Stimulated activated CD8-positive, alpha-beta memory T cell treated with anti-CD3 and anti-CD28 coated beads, Interleukin-15, amount 100 ng/mL, for 1 hour (primary cell): ENCODE measurements at regions not wholly inside any gene's neighbourhood (a gene's known extent, or its start where the extent isn't known, plus 50 kb on each side); places are given as distances from the start of the nearest gene placed in this dataset.

ENCODE experiments used
- DNase-seq: peaks from one replicate; pipeline ENCODE4 v3.0.0-alpha.2; 2020; ENCODE audit warnings: low read depth

DNA sequence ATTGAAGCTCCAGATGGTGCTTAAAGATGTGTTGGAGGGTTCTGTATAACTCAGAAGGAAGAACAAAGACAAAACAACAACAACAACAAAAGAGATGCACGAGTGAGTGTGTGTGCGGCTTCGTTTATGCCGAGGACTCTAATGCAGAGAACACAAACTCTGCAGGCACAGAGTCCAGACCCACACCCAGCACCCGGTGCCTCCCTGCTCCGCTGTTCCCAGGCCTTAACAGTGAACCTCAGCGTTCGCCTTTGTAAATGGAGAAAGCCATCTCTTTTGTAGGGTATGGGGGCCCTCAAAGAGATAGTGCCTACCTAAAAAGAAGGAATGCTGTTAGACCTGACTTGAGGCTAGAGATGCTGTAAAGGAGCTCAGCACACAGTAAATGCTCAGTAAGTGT, 243.3 kb downstream of the ERMARD start:
- no peak for DNase-seq

DNA sequence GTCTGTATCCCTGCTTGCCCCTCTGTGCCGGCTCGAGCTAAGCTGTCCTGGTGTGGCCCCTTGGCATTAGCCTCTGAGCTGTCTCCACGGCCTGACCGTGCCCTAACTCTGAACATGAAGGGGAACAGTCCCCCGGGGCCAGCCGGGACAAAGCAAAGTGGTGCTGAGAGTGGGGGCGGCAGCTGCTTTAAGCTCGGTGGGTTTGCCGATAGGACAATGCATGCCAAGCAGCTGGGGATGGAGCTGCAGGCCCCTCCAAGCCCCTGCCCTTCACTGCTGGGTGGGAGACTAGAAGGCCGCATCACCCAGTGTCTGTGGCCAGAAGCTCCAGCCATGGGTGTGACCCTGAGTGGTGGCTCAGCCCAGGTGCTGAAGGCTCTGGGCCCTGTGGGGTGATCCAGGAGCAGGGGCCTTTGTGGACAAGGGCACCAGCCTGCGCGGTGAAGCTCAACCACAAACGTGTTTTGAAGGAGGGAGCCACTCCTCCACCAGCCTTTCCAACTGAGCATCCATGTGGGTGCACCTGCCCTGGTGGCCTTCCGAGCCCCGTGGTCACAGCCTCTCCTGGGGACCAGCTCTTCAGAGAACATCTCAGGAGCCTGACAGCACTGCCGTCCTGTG, 242.5 kb downstream of the ERMARD start:
- no peak for DNase-seq

DNA sequence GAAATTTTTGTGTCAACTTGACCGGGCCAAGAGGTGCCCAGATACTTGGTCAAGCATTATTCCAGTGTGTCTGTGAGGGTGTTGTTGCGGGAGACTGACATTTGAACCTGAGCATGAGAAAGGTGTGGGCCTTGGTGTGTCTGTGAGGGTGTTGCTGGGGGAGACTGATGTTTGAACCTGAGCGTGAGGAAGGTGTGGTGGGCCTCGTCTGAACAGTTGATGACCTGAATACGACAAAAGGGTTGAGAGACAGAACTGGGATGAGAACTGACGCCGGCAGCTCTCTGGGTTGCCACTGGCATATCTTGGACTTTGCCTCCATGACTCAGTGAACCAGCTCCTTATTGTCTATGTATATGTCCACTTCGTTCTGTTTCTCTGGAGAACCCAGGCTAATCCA, 240.5 kb downstream of the ERMARD start:
- no peak for DNase-seq

DNA sequence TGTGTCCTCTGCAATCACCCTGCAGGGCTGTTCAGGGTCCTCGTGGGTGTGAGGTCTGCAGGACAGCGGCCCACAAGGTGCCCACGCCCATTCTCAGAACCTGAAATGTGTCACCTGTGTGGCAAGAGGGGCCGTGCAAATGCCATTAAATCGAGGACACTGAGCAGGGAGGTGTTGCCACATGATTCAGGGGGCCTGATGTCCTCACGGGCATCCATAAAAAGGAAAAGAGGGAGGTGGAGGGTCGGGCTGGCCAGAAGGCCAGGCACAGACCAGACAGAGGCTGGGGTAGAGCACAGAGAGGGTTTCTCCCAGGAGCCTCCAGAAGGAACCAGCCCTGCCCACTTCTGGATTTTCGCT, 239.6 kb downstream of the ERMARD start:
- DNase-seq: no peak

DNA sequence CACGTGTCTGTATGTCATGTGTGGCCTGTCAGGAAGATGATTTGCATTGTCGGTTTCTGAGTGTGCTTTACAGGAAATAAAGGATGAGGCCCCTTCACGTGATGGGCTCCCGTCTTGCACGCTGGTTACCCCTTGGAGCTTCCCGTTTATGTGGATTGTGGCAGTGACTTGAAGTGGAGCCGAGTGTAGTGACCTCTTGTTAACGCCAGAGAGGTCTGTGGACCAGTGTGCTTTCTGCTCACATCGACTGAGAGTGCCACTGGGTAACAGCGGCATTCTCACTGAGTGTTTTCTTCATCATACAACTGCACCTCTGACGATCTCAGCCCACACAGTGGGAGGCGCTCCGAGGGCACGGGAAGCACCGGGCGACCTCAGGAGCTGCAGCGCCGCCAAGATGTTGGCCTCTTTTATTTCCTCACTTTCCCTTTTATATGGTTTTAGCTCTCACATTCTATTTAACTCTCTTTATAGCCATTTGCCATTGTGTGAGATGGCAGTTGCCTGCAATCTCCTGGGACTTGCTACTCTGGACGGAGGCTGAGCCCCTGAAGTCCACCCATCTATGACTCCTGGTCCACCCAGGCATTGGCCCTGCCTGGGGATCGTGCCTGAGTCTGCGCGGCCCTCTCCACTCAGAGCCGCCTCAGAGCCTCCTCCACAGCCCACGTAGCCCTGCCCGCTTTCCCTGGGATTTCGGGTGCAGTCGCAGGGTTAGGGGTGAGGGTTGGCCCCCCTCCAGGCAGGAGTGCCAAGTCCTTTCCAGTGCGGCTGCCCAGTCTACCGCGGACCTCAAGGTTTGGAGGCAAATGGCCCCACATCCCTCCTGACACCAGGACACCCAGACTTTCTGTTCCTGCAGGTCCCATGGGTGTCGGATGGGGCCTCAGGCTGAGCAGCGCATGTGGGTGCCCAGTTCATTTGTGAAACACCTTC, 238.9 kb downstream of the ERMARD start:
- DNase-seq: no peak

DNA sequence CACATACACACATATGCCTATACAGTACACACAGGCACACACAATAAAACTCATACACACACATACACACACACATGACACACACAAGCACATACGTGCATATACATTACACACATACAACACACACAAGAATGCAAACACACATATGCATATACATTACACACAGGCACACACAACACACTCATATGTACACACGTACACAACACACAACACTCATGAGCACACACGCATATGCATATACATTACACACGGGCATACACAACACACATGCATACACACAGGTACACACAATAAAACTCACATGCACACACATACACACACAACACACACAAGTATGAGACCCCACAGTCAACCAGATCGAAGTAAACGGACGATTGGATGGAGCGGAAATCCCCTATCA, 238.2 kb downstream of the ERMARD start:
- no peak for DNase-seq

DNA sequence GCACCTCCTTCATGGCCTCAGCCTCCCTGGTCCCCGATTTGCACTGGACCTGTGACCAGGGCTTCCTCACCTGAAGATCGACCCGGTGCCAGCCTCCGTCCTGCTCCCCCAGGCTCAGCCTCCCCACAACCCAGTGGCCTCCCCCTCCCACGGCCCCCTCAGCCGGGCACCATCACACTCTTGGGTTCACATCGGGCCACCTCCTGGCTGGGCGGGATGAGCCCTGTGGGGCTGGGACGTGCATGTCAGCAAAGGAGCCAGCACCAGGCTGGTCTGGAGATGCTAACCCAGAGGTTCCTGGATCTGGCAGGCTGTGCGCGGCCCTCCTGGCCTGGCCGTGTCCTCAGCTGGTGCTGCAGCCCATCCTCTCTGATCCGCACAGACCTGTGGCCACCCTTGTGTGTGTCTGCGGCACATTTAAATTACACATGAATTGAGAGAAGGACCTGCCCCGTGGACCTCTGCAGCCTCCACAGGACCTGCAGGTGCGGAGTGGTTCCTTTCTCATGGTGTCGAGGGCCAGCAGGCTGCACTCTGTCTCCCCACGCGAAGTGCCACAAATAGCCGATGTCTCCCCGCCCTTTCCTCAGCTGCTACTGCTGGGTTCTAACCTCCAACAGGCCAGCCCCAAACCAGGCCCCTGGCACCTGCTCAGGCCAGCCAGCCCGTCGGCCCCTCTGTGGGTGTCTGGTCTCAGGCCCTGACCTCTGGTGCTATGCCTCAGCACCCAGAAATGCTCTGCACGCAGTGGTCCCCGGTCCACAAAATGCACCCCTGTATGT, 237.5 kb downstream of the ERMARD start:
- no peak for DNase-seq

DNA sequence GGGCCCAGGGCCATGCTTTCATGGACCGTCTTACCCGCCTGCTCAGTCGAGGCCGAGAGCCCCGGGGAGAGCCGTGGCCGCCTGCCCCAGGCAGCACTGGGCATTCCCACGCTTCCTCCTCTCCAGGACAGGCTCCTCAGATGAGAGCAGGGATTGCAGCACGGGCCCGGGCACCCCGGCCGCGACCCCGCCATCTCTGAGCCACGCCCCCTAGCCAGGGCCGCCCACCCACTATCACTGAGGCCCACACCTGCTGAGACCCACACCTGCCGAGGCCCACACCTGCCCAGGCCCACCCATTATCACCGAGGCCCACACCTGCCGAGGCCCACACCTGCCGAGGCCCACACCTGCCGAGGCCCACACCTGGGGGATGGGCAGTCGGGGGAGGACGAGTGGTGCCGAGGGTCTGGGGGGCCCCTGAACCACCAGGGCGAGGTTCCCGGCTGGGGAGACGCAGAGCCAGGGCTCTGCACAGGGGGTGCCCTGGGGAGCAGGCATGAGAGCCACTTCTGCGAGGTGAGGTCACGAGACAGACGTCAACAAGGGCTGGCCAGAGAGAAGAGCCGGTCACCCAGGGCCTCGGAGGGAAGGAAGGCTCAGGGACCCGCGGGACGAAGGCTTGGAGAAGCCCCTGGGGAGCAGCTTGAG, 235.6 kb downstream of the ERMARD start:
- no peak for DNase-seq

DNA sequence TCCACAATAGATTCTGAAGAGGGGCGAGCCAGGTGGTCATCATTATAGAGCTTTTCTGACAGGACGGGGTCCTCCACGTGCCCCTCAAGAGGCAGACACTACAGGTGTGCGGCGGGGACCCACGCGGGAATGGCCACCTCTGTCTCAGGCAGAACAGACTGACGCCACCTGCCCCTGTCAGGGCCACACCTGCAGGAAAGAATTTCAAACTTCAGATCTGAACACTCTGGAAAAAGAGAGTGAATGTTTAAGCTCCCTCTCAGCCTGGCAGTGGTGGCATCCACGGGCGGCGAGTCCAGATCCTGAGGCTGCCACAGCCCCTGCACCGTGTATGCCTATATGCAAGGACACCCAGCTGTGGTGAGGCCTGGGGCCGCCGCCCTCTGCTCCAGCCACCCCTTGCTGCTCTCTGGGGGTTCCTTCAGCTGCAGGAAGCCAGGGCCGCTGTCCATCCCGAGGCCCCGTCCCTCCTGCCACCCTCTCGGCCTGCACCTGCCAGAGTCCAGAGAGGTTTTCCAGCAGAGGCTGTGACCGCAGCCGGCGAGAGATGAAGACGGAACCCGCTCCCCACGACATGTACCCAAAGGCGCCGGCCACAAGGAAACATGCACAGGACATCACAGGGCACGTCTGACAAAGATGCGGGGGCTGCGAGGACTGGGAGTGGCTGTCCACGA, 234.9 kb downstream of the ERMARD start:
- DNase-seq: no peak

DNA sequence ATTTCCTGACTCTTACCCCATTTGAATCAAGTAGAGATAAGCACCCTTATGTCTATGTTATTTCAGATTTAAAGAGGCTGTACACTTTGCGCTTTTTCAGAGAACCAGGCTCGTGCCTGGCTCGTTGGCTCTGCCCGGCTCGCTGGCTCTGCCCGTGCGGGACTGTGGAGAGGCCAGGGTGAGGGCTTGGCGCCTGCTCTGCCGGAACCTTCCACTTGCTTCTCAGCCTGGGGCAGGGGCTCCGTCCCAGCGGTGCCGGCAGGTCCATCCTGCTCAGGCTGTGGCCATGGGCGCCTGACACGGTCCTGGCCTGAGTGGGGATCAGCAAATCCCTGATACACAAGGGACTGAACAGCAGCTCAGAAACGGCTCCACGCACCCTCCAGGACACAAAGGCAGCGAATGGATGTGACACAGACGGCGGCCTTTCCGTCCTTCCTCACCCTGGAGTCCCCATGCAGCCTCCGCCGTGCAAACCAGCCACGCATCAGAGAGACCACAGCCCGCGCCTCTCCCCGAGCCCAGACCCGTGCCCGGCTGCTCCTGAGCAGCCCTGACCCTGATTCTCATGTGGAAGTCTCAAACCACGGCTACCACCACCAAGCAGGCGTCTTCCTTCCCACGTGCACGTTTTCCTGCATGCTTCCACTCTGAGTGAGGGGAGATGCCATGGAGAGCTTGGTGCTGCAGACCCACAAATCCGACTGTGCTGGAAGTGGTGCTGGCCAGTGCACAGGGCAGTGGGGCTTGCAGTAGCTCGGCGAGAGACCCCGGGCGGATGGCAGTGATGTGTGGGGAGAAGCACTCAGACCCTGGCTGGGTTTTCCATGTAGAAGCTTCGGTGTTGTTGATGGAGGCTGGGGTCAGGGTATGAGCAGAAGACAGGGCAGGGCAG, 233.9 kb downstream of the ERMARD start:
- no peak for DNase-seq

DNA sequence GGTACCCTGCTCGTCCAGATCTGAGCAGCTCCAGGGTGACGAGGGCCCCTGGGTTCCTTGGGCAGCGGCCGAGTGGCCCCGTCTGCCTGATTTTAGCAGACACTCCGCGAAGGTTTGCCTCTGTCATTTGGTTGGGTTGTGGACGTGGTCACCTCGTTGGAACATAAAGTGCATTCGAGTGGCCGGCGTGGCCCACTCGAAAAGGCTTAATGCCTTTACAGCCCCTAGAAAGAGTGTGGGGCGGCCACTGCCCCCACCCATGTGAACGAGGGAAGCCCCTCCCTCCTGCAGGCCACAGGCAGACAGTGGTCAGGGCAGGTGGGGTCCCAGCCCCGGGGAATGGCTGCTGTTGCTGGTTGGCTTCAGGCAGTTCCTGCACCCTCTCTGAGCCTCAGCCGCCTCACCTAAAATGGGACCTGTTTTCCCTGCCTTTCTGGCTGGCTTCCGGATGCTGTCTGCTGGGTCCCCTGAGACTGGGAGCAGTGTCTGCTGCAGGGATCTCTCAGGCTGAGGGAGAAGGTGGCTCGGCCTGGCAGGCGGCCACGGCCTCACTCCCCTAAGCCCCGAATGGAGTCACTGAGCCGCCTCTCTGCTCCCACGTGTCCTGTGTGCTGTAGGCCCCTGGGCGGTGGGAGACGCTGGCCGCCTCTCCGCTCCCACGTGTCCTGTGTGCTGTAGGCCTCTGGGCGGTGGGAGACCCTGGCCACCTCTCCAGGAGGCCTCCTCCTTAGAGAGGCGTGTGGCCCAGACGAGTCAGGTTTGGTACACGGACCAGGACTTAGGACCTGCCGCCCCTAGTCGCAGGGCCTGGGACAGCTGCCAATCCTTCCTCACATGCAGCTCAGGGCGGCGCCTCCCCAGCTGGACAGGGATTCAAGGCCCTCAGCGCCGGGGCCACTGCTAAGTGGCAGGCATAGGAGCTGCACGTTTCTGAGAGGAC, 233.0 kb downstream of the ERMARD start:
- no peak for DNase-seq

DNA sequence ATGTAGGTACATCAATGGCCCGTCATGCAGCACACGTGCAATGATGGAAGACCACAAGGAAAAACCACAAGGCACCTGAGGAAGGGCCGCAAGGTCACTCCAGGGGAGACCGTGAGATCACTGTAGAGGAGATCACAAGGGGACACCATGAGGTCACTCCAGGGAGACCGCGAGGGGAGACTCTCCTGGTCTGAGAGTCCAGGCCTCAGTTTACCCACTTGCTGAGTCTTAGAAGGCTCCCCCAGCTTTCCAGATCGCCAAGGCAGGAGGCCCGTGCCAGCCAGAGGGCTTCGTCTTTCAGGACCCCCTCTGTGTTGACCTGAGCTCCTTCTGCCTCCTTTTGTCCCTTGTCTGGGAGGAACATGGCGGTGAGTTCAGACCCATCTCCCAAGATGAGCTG, 232.2 kb downstream of the ERMARD start:
- DNase-seq: no peak

DNA sequence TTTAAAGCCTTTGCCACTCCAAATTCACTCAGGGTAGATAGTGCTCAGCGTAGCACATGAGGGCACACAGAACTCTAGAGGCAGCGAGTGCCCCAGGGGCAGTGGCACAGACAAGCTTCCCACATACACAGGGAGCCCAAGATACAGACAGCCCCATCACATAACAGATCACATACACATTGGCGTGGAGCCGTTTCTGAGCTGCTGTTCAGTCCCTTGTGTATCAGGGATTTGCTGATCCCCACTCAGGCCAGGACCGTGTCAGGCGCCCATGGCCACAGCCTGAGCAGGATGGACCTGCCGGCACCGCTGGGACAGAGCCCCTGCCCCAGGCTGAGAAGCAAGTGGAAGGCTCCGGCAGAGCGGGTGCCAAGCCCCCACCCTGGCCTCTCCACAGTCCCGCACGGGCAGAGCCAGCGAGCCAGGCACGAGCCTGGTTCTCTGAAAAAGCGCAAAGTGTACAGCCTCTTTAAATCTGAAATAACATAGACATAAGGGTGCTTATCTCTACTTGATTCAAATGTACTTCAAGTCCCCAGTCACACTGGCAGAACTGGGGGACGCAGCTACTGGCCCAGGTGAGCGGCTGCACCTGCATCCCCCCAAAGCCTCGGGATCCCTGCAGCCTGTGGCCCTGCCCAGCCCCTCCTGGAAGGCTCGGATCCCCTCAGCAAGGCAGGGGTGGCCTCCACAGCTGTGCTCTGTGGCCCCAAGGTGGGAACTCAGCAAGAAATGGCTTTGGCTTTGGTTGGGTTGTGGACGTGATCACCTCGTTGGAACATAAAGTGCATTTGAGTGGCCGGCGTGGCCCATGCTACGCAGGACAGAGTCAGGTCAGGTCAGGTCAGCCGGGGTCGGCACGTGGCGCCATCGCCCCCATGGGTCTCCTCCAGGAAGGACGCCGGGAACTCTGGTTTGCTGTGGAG, 231.3 kb downstream of the ERMARD start:
- DNase-seq: no peak

DNA sequence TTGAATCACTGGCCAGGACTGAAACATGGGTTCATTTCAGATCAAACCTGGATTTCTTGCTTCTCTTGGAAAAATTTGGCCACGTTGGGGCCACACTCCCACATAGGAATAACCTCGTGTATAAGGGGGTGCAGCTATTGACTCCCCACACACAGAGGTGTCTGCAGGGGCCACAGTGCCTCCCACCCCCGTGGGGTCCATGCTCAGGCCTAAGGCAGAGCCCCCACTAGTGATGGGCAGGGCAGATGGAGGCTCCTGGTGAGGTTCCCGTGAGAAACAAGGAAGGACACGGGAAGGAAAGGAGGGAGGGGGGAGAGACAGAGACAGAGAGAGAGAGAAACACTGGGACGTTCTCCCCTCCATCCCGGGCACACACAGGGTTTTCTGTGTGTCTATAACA, 230.5 kb downstream of the ERMARD start:
- DNase-seq: no peak

DNA sequence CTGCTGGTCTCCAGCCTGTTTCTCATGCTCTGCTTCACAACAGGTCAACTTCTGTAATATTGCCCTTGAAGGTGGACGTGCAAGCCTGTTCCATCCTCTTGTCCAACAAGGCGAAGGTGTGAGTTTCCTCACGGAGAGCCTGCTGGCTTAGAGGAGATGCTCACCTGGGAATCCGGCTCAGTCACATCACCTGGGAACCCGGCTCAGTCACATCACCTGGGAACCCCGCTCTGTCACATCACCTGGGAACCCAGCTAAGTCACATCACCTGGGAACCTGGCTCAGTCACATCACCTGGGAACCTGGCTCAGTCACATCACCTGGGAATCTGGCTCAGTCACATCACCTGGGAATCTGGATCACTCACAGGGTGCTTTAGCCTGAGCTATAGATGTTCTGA, 230.1 kb downstream of the ERMARD start:
- no peak for DNase-seq

DNA sequence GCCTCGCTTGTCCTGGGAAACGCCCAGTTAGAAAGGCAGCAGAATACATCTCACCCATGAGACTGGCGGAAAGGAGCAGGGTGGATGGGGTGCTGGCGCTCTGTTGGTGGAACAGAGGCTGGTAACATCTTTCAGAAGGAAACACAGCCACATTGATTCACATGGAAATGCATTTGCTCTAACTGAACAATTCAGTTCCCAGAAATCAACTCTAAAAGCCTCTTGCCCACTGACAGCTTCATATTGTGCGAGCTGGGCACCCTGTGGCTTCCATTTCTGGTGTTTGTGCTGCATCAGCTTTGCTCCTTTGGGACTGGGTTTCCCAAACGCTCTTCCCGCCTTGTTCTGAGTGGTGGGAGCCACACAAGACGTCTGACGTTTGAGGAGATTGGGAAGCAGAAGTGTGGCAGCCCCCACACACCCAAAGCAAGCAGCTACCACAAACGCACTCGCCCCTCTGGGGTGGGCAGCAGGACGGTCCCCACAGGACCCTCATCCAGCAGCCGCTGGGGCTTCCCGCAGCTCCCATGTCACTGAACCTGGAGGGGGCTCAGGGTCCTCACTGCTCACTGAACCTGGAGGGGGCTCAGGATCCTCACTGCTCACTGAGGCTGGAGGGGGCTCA, 229.5 kb downstream of the ERMARD start:
- no peak for DNase-seq

DNA sequence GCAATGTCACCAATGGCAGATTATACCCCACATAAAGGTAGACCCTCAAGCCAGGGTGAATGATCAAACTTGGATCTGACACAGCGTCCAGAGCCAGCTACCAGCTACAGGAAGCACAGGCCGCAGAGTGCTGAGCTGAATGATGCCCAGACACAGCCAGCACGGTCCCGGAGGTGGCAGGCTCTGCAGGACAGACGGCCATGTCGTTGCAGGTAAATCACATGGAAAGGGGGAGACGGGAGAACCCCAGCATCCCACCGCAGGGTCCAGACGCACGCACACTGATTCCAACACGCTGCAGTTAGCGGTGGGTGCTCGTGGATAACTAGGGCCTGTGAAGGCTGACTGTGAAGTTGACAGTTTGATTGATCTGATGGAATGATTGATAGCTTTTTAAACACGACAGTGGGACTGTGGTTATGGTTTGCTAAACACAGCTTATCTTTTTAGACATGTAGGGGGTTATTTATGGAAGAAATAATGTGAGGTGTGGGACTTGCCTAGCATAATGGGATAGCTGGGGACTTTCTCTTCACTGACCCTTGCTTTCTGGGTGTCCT, 228.5 kb downstream of the ERMARD start:
- DNase-seq: no peak
